Adrenal gland (tissue), 5 donors: ENCODE measurements at regions not wholly inside any gene's neighbourhood (a gene's known extent, or its start where the extent isn't known, plus 50 kb on each side); places are given as distances from the start of the nearest gene placed in this dataset.

Experiments
- CTCF ChIP-seq, 6 experiments: fragments of 450-650 bp in 4 of 6; fragments of 200-600 bp in 2 of 6; sonication (generic) in 1 of 6; IDR thresholded peaks; 1 replicate in 5 of 6; 2 replicates in 1 of 6; pipeline versions ENCODE4 v1.5.1 to v1.8.0; 2016 to 2021; ENCODE audit warnings: antibody characterized with exemption in 6 of 6, mild to moderate bottlenecking in 2 of 6, moderate library complexity in 1 of 6
- POLR2A ChIP-seq, 2 donors: fragments of 450-650 bp; IDR thresholded peaks; one replicate each; pipeline ENCODE4 v1.6.1; 2017; ENCODE audit warnings: antibody characterized with exemption in 2 of 2, mild to moderate bottlenecking in 2 of 2, moderate library complexity in 1 of 2
- donor health status: DM: no; HTN: no; CAD: no.

DNA sequence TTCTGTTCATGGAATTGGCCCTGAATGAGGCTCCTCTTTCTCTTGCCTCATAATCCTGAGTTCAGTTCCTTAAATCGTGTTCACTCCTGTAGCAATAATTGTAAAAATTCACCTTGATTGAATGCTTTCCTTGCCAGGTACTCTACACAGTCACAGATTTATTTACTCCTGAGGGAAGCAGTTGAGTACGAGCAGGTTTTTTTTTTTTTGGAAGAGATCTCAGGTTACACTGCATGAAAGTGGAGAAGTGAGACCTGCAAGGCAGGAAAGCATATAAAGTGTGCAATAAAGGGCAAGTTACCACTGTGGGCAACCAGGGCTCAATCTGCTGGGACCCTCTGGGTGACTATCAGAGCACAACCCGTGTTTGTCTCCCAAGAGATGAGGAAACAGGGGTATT is 93.0 kb upstream of the DOK5 start:
- no peak for TF ChIP-seq CTCF (IDR thresholded peaks at IDR 0.05)
- no peak for TF ChIP-seq POLR2A (IDR thresholded peaks at IDR 0.05)
